HG03354 (cell line): ENCODE measurements at regions not wholly inside any gene's neighbourhood (a gene's known extent, or its start where the extent isn't known, plus 50 kb on each side); places are given as distances from the start of the nearest gene placed in this dataset.

ENCODE experiments used
- ATAC-seq: cut with Tn5 transposase; IDR thresholded peaks from one replicate; pipeline ENCODE4 v1.9.1; 2021; ENCODE audit warnings: mild to moderate bottlenecking; ENCODE audit not compliant: unreplicated experiment, poor library complexity, severe bottlenecking

- ATAC-seq: no peak
Observed at GRCh38 chr7:54637712-54638396, 95.7 kb downstream of the VSTM2A start.

GRCh38 chr7:54632696-54633095, 90.5 kb downstream of the VSTM2A start:
- ATAC-seq: no peak

GRCh38 chr7:54629771-54630170, 87.6 kb downstream of the VSTM2A start:
- no peak for ATAC-seq

- ATAC-seq: no peak
Observed at GRCh38 chr7:54622696-54623309, 80.6 kb downstream of the VSTM2A start.
